ENCODE measurements at regions not wholly inside any gene's neighbourhood (a gene's known extent, or its start where the extent isn't known, plus 50 kb on each side); places are given as distances from the start of the nearest gene placed in this dataset.

- DNase-seq, result no peak
These were observed 149.8 kb downstream of the ZIC5 start for GRCh38 chr13:99821741-99822140.

DNA sequence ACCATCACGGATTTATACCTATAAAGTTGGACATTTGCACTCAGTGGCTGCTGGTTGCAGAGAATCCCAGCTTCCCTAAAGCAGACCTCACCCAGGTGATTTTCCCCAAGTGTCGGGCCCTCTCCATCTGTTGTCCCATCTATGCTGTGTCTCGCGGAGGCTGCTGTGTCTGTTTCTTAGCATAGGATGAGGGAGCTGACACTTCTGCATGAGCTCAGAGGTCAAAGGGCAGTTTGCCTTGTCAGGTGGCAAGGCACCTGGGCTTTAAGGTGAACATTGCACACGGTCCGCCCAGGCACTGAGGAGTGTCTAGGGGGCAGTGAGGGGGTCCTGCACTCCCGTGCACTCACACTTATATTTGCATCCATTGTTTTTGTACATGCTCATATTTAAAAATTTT, 151.6 kb downstream of the ZIC5 start:
- no peak for DNase-seq

DNA sequence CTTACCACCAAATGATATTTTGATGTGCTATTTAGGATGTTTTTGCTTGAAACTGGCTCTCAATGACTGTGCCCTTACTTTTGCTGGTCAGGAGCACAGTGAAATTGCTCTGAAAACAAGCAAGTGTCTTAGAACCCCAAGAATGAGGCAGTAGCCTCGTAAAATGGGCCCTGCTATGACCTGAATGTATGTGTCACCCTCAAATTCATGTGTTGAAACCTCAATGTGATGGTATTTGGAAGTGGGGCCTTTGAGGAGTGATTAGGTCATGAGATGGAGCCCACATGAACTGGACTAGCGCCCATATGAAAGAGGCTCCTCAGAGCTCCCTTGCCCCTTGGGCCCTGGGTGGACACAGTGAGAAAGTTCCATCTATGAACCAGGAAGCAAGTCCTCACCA, 155.2 kb downstream of the ZIC5 start:
- DNase-seq, result no peak

- no peak for DNase-seq
These were observed 158.1 kb downstream of the ZIC5 start for GRCh38 chr13:99813336-99814095.

- no peak for DNase-seq
These were observed 158.9 kb downstream of the ZIC5 start for GRCh38 chr13:99812625-99813024.

GRCh38 chr13:99811067-99811700, 160.4 kb downstream of the ZIC5 start:
- no peak for DNase-seq

DNA sequence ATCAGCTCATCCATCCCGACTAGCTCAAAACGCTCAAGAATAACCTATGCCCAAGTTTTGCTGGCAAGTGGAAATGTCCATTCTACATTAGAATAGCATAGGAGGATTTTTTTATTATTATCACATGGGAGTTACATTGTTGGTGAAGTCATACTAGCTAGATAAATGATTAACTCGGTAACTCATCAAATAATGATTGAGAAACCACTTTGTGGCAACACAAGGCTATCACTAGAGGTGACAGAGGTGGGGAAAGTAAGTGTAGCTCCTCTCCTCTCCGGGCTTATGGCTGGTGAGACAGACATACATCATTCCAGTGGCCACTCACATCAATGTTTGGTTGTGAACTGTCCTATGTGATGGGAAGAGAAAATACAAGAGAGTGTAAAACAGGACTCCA, 161.6 kb downstream of the ZIC5 start:
- DNase-seq, result no peak

- DNase-seq, result no peak
These were observed 162.1 kb downstream of the ZIC5 start for GRCh38 chr13:99809496-99809895.

DNA sequence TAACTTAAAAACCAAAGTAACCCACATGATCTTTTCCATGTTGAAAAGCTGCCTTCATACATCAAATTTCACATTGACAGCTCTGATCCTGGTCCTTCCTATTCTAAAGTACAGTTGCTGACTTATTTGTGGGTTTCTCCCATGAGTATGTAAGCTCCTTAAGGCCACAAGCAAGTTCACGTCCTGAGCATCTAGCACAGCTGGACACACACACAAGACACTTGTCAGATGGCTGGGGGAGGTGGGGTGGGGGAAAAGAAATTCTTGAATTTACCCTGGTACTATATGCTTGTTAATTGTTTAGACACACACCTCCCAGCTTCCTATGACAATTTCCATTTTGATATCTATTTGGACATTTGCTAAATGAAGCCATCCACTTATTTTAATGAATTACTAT, 162.8 kb downstream of the ZIC5 start:
- DNase-seq, result no peak

- DNase-seq, result no peak
These were observed 164.9 kb downstream of the ZIC5 start for GRCh38 chr13:99806671-99807070.

GRCh38 chr13:99805361-99805760, 166.2 kb downstream of the ZIC5 start:
- no peak for DNase-seq

DNA sequence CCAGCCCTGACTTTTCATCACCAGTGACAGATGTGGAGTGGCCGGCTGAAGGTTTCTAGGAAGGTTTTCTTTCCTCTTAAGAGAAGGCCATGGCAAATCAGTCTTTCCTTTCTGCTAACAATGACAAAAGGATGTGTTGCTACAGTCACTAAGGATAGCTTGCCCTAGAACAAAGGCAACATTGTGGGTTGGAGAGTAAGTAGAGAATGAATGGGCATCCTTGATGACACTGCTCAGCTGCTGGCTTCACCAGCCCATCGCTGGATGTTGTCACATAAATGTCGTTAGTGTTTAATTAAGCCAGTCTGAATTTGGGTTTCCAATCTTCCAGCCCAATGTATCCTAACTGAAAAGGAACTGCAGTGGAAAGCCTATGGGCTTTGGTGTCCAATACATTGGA, 168.4 kb downstream of the ZIC5 start:
- DNase-seq, result no peak

- no peak for DNase-seq
These were observed 169.2 kb downstream of the ZIC5 start for GRCh38 chr13:99802416-99802815.

GRCh38 chr13:99800951-99801350, 170.6 kb downstream of the ZIC5 start:
- DNase-seq, result no peak

DNA sequence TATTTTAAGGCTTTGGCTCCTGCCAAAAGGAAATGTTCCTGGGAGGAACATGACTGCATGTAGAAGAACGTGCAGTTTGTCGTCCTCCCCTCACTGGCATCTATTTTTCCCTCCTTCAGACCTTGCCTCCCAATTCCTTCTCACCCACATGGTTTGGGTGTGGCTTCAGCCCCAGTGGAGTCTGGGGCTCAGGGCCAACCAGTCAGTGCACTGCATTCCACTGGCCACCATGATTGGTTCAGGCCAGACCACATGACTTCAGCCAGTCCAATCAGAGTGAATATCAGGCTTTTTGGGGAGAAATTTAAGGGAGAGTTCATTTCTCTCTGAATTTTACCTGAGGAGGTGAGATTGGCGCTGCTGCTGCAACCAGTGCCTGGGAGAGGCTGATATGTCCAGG, 171.6 kb downstream of the ZIC5 start:
- no peak for DNase-seq

DNA sequence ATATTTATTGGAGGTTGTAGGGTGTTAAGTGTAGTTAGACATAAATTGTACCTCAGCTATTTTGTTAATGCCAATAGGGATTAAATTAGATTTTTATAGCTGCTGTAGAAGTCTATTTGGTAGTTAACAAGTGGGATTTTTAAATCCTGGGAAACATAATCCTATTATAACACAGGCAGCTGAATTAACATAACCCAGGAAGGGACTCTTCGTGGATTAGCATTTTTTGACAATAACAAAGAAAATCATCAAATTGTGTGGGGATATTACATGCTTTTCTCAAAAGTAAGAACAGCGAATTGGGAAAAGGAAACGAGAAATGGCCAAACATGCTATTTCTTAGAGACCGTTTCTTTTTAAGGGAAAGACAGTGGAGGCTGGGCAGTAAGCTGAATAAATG, 172.8 kb downstream of the ZIC5 start:
- no peak for DNase-seq

DNA sequence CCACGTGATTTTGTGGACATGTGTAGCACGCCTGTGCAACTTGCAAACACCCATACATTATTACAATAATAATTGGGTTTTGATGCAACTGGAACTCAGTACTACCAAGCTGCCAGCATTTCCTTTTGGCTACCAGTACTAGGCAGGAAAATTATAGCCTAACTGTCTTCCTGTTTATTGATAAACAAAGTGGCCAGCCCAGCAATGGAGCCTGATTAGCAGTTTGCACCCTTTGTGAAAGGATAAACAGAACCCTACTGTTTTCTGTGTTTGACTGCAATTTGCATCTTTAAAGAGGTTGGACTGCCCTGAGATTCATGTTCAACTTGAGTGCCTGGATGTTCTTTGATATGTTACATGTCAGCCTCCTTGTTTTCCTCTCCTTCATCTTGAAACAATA, 173.9 kb downstream of the ZIC5 start:
- DNase-seq, result no peak

GRCh38 chr13:99796175-99796819, 175.3 kb downstream of the ZIC5 start:
- DNase-seq, result peak; percentile 14

DNA sequence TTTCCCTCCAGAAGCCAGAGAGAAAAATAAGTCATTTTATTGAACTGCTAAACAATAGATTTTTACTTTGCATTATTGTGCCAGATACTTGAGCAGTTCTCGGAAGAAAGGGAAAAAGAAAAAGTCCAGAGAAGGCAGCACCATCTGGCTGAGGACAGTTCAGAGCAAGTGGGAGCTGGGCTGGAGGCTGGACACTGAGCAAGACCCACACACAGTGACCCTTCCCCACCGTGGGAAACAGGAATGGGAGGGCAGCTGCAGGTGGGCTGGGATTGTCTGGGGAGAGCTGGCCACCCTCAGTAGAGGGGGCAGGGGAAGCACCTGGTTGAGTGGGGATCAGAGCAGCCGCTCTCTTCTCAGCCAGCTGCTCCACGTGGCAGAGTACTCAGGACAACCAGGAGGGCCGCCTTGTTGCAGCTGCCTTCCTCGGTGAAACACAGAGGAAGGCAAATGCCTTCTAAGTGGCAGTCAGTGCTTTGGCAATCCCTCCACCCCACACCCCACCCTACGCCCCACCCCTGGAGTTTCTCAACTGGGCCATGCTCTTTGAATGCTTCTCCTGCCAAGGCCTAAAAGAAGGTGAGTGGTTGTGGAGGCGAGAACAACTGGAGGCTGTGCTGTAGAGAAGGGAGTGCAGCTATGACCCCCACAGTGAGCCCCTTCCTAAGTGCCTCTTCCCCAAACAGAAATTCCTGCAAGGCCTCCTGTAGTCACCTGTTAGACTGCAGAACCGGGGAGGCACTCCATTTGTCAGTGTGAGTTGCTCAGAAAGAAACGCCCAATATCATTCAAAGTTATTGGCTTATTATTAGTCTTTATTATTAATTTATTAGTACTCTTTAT, 179.3 kb downstream of the ZIC5 start:
- DNase-seq, result no peak

DNA sequence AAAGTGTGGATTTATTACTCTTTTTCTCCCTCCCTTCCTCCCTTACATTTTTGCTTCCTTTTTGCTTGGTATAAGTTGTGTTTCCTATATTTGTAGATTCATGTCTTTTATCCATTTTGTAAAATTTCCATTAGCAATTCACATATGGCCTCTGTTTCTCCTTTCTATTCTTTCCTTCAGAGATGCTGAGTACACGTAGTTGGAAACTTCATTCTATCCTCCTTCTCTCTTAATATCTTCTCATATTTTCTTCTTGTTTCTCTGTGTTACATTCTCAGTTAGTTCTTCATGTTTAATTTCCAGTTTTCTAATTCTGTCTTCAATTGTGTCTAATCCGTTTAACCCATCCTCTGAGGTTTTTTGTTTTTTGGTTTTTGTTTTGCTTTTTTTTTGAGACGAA, 188.9 kb downstream of the ZIC5 start:
- no peak for DNase-seq

DNA sequence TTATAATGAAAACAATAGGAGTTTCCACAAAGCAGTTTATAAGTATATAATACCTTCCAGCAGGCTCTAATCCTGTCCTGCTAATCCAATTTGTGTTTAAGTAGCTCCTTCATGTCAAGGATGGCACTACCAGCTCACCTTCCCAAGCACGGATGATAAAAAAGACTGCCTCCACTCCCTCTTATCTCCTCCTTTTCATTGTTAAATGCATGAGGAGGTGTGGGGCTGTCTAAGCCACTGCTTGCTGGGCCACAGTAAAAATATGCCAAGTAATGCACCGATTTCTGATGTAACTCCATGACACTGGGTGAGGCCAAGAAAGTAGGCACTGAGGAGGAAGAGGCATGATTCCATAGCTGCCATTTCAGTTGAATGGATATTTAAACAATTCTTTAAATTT, 193.1 kb downstream of the ZIC5 start:
- DNase-seq, result no peak

DNA sequence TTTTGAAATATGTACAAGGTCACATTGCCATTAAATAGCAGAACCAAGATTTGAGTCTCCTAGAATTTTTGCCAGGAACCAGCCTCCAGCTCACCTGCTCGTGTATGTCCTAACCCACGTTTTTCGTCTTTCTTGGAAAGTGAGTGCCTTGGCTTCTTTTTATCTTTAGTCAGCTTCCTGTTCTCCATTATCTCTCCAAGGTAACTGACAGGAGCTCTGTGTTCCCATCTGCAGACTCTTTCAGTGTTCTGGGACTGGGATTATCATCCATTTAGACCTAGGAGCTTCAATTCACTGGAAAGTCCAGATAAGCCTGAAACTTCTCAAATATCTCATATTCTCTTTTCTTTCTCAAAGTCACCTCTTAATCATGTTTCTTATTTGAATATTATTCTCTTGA, 193.7 kb downstream of the ZIC5 start:
- DNase-seq, result no peak

- no peak for DNase-seq
These were observed 196.9 kb downstream of the ZIC5 start for GRCh38 chr13:99774644-99775043.

Data from right kidney (tissue), 1 donor.